Fibroblast of pulmonary artery (primary cell): ENCODE measurements at regions not wholly inside any gene's neighbourhood (a gene's known extent, or its start where the extent isn't known, plus 50 kb on each side); places are given as distances from the start of the nearest gene placed in this dataset.
"Not testable (repeated sequence)": the region's sequence is repeated elsewhere in the genome, so short reads cannot be mapped to it uniquely, and the experiment has no call there.

Experiments used
- DNase-seq: peaks from one replicate; pipeline ENCODE4 v3.0.0-alpha.2; 2010; ENCODE audit warnings: low read depth
- H3K4me3 ChIP-seq: replicated peaks from 2 replicates; pipeline ENCODE4 v1.5.1; 2011; ENCODE audit warnings: low read depth, mild to moderate bottlenecking, control low read depth, low read length, moderate library complexity
- TF ChIP-seq, protein P1 (sequence below): IDR thresholded peaks from 2 replicates; pipeline ENCODE4 v1.5.1; 2011; ENCODE audit warnings: mild to moderate bottlenecking, control low read depth, low read length, inconsistent platforms; ENCODE audit errors: missing control alignments

DNA sequence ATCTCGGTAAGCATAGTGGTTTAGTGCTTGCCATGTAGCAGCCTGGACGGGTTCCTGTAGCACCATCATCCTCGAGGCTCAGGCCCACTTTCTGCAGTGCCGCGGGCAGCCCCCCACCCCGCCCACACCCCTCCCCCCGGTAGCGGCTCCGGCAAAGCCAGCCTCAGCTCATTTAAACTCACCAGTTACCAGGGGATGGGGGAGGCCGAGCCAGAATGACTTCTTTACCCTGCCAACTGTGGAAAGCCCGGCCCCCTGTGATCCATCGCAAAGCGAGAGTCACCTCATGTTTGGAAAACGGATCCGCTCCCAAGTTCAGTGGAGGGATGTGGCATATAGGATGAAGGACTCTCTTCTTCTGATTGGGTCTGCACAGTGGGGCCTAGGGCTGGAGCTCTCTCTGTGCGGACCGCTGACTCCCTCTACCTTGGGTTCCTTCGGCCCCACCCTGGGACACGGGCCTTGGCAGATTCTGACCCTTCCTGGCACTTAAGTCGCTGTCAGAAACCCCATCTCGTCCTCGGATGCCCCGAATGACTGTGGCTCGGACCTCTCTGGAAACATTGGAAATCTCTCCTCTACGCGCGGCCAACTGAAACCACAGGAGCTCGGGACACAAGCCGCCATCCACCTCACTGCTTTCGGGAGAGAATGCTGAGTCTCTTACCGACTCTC lies 337.8 kb upstream of the DEFB115 start:
- no peak overlapping the region for H3K4me3 ChIP-seq
- TF ChIP-seq, protein P1, sequence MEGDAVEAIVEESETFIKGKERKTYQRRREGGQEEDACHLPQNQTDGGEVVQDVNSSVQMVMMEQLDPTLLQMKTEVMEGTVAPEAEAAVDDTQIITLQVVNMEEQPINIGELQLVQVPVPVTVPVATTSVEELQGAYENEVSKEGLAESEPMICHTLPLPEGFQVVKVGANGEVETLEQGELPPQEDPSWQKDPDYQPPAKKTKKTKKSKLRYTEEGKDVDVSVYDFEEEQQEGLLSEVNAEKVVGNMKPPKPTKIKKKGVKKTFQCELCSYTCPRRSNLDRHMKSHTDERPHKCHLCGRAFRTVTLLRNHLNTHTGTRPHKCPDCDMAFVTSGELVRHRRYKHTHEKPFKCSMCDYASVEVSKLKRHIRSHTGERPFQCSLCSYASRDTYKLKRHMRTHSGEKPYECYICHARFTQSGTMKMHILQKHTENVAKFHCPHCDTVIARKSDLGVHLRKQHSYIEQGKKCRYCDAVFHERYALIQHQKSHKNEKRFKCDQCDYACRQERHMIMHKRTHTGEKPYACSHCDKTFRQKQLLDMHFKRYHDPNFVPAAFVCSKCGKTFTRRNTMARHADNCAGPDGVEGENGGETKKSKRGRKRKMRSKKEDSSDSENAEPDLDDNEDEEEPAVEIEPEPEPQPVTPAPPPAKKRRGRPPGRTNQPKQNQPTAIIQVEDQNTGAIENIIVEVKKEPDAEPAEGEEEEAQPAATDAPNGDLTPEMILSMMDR = no peak
- DNase-seq = no peak

DNA sequence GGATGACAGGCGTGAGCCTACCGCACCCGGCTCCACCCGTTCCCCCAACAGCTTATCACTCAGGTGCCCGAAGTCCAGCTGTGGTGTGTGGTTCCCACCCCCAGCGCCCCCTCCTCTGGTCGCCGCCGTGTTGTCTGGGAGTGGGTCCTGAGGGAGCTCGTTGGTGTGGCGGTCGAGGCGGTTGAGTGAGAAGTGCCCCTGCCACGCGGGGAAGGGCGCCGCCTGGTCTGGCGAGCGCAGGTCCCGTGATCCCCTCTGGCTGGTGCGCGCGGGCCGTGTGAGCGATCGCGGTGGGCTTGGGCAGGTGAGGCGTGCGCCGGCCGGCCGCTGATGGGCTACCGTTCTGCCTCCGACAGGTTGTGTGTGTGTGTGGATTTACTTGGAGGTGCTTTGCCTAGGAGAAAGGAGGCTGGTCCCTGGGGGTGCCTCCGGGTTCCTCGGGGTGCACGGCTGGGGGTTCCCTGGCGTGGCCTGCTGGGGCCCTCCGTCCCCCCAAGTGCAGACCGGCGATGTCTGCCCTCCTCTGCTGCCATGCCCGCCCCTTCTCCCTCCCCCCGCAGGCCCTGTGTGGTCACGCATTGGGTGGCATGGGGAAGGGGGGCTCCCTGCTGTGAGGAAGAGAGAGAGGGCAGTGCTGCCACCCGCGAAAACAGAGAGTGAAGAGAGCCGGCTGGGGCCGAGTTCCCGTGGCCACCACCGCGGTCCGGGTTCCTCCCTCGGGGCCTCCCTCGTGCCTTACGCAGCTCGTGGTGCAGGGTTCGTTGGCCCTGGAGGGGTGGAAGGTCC lies 336.0 kb upstream of the DEFB115 start:
- no peak for DNase-seq
- H3K4me3 ChIP-seq = no peak overlapping the region
- TF ChIP-seq, protein P1 = no peak

DNA sequence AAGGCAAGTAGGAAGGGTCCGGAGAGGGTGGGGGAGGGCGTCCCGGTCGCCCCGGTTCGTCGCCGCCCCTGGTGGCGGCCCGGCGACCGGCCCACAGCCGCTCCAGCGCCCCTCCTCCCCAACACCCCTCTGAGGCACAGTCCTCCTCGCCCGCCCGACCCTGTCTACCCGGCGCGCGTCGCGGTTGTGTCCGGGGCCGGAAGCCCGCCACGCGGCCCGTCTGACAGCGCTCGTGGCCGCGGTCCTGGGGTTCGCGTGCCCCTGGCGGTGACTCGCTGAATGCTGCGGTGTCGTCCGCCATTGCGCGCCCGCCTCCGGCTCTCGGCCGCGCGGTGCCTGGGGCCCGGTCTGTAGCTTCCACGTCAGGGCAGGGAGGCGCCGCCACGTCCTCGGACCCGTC lies 335.3 kb upstream of the DEFB115 start:
- TF ChIP-seq, protein P1 = no peak
- DNase-seq = no peak
- no peak overlapping the region for H3K4me3 ChIP-seq

DNA sequence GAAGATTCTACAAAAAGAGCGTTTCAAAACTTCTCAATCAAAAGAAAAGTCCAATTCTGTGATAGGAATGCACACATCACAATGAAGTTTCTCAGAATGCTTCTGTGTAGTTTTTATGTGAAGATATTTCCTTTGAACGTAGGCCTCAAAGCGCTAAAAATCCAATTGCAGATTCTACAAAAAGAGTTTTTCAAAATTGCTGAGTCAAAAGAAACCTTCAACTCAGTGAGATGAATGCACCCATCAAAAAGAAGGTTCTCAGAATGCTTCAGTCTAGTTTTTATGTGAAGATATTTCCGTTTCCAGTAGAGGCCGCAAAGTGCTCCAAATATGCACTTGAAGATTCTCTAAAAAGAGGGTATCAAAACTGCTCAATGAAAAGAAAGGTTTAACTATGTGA lies 319.7 kb upstream of the DEFB115 start:
- DNase-seq = no peak
- no peak overlapping the region for H3K4me3 ChIP-seq
- TF ChIP-seq, protein P1 = no peak

DNA sequence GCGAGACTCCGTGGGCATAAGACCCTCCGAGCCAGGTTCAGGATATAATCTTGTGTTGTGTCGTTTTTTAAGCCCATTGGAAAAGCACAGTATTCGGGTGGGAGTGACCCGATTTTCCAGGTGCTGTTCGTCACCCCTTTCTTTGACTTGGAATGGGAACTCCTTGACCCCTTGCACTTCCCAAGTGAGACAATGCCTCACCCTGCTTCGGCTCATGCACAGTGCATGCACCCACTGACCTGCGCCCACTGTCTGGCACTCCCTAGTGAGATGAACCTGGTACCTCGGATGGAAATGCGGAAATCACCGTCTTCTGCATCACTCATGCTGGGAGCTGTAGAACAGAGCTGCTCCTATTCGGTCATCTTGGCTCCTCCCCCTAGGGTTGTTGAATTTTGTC lies 307.7 kb upstream of the DEFB115 start:
- DNase-seq = no peak
- TF ChIP-seq, protein P1 = no peak
- H3K4me3 ChIP-seq = no peak overlapping the region

DNA sequence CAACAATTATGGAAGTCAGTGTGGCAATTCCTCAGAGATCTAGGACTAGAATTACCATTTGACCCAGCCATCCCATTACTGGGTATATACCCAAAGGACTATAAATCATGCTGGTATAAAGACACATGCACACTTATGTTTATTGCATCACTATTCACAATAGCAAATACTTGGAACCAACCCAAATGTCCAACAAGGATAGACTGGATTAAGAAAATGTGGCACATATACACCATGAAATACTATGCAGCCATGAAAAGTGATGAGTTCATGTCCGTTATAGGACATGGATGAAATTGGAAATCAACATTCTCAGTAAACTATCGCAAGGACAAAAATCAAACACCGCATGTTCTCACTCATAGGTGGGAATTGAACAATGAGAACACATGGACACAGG lies 306.4 kb upstream of the DEFB115 start:
- not testable (repeated sequence) for DNase-seq

DNA sequence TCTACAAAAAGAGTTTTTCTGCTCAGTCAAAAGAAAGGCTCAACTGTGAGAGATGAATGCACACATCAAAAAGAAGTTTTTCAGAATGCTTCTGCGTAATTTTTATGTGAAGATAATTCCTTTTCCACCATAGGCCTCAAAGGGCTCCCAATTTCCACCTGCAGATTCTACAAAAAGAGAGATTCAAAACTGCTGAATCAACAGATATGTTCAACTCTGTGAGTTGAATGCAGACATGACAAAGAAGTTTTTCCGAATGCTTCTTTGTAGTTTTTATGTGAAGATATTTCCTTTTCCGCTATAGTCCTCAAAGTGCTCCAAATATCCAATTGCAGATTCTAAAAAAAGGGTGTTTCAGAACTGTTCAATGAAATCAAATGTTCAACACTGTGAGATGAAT lies 300.8 kb upstream of the DEFB115 start:
- not testable (repeated sequence) for H3K4me3 ChIP-seq, DNase-seq

More for the DNA sequence above, 306.4 kb upstream of the DEFB115 start:
- not testable (repeated sequence) for H3K4me3 ChIP-seq

DNA sequence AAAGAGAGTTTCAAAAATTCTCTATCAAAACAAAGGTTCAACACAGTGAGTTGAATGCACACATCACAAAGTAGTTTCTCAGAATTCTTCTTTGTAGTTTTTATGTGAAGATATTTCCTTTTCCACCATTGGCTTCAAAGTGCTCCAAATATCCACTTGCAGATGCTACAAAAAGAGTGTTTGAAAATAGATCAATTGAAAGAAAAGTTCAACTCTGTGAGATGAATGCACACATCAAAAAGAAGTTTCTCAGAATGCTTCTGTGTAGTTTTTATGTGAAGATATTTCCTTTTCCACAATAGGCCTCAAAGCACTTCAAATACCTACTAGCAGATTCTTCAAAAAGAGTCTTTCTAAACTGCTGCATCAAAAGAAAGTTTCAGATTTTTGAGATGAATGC lies 298.3 kb upstream of the DEFB115 start:
- not testable (repeated sequence) for DNase-seq, H3K4me3 ChIP-seq
